GM21515 (cell line): ENCODE measurements at regions not wholly inside any gene's neighbourhood (a gene's known extent, or its start where the extent isn't known, plus 50 kb on each side); places are given as distances from the start of the nearest gene placed in this dataset.
"Not testable (repeated sequence)": the region's sequence is repeated elsewhere in the genome, so short reads cannot be mapped to it uniquely, and the experiment has no call there.

Experiments
- ATAC-seq: cut with Tn5 transposase; IDR thresholded peaks from one replicate; pipeline ENCODE4 v1.9.1; 2021; ENCODE audit not compliant: unreplicated experiment

GRCh38 chr4:124946696-124947095, 234.2 kb upstream of the ANKRD50 start:
- no peak for ATAC-seq

GRCh38 chr4:124945422-124945821, 232.9 kb upstream of the ANKRD50 start:
- no peak for ATAC-seq

GRCh38 chr4:124943938-124944337, 231.4 kb upstream of the ANKRD50 start:
- ATAC-seq = no peak

- ATAC-seq = no peak
These were observed 230.8 kb upstream of the ANKRD50 start for GRCh38 chr4:124943145-124943889.

- ATAC-seq = no peak
These were observed 228.7 kb upstream of the ANKRD50 start for GRCh38 chr4:124941267-124941666.

- ATAC-seq = no peak
These were observed 227.9 kb upstream of the ANKRD50 start for GRCh38 chr4:124940387-124940786.

- no peak for ATAC-seq
These were observed 227.4 kb upstream of the ANKRD50 start for GRCh38 chr4:124939908-124940307.

GRCh38 chr4:124938836-124939235, 226.3 kb upstream of the ANKRD50 start:
- no peak for ATAC-seq

GRCh38 chr4:124937993-124938392, 225.5 kb upstream of the ANKRD50 start:
- no peak for ATAC-seq

- ATAC-seq = no peak
These were observed 223.9 kb upstream of the ANKRD50 start for GRCh38 chr4:124936427-124936826.

GRCh38 chr4:124934916-124935315, 222.4 kb upstream of the ANKRD50 start:
- ATAC-seq = no peak

- no peak for ATAC-seq
These were observed 221.0 kb upstream of the ANKRD50 start for GRCh38 chr4:124933521-124933920.

GRCh38 chr4:124932447-124932846, 219.9 kb upstream of the ANKRD50 start:
- no peak for ATAC-seq

- ATAC-seq = no peak
These were observed 218.5 kb upstream of the ANKRD50 start for GRCh38 chr4:124931050-124931449.

GRCh38 chr4:124922748-124923147, 210.2 kb upstream of the ANKRD50 start:
- not testable (repeated sequence) for ATAC-seq

- ATAC-seq = no peak
These were observed 206.1 kb upstream of the ANKRD50 start for GRCh38 chr4:124918559-124919122.

GRCh38 chr4:124915073-124915472, 202.5 kb upstream of the ANKRD50 start:
- no peak for ATAC-seq

- no peak for ATAC-seq
These were observed 200.7 kb upstream of the ANKRD50 start for GRCh38 chr4:124913237-124913636.

- no peak for ATAC-seq
These were observed 197.8 kb upstream of the ANKRD50 start for GRCh38 chr4:124910327-124910726.

GRCh38 chr4:124907881-124908280, 195.3 kb upstream of the ANKRD50 start:
- no peak for ATAC-seq

GRCh38 chr4:124905441-124905840, 192.9 kb upstream of the ANKRD50 start:
- ATAC-seq = no peak

- ATAC-seq = no peak
These were observed 192.3 kb upstream of the ANKRD50 start for GRCh38 chr4:124904723-124905388.
